ENCODE measurements at regions not wholly inside any gene's neighbourhood (a gene's known extent, or its start where the extent isn't known, plus 50 kb on each side); places are given as distances from the start of the nearest gene placed in this dataset.
A peak's percentile ranks its signal among the peaks of the same experiment; 100 is the strongest.

GRCh38 chr3:177499779-177500423 lies 302.6 kb upstream of the TBL1XR1 start (continued):
- TF ChIP-seq ZNF576 (CRISPR knock-in tag; IDR thresholded peaks at IDR 0.05) (no peak), ZNF850 (CRISPR knock-in tag; conservative IDR thresholded peaks at IDR 0.05) (no peak), ZNF235 (CRISPR knock-in tag; IDR thresholded peaks at IDR 0.05; ENCODE audit: borderline replicate concordance) (no peak), FOXP1 (IDR thresholded peaks at IDR 0.05) (no peak), FOXP1 (CRISPR knock-in tag; IDR thresholded peaks at IDR 0.05) (peak; percentile 56), IRX3 (CRISPR knock-in tag; IDR thresholded peaks at IDR 0.05; ENCODE audit: borderline replicate concordance, low read depth) (no peak), SMAD9 (CRISPR knock-in tag; IDR thresholded peaks at IDR 0.05) (no peak), ZNF513 (CRISPR knock-in tag; conservative IDR thresholded peaks at IDR 0.05) (no peak), ZSCAN9 (CRISPR knock-in tag; IDR thresholded peaks at IDR 0.05; ENCODE audit: borderline replicate concordance) (no peak; the same call in 1 of the 2 replicates), ZNF841 (CRISPR knock-in tag; IDR thresholded peaks at IDR 0.05; ENCODE audit: borderline replicate concordance) (no peak), NAIF1 (CRISPR knock-in tag; IDR thresholded peaks at IDR 0.05; ENCODE audit: borderline replicate concordance) (no peak), ZNF558 (CRISPR knock-in tag; IDR thresholded peaks at IDR 0.05; ENCODE audit: borderline replicate concordance) (no peak), FOXA1 (IDR thresholded peaks at IDR 0.05) (no peak), FOXA1 (CRISPR knock-in tag; IDR thresholded peaks at IDR 0.05) (peak; percentile 4), PRDM10 (CRISPR knock-in tag; IDR thresholded peaks at IDR 0.05; ENCODE audit: low read depth) (0 out of 2 replicates have a peak, but pooled peaks have one; percentile 20), ZNF615 (CRISPR knock-in tag; IDR thresholded peaks at IDR 0.05; ENCODE audit: borderline replicate concordance) (no peak), AFF4 (CRISPR knock-in tag; IDR thresholded peaks at IDR 0.05) (no peak), STAT5B (CRISPR knock-in tag; IDR thresholded peaks at IDR 0.05) (no peak)
